GM21515 (cell line): ENCODE measurements at regions not wholly inside any gene's neighbourhood (a gene's known extent, or its start where the extent isn't known, plus 50 kb on each side); places are given as distances from the start of the nearest gene placed in this dataset.
"Not testable (repeated sequence)": the region's sequence is repeated elsewhere in the genome, so short reads cannot be mapped to it uniquely, and the experiment has no call there.

Experiments
- ATAC-seq: cut with Tn5 transposase; IDR thresholded peaks from one replicate; pipeline ENCODE4 v1.9.1; 2021; ENCODE audit not compliant: unreplicated experiment

- no peak for ATAC-seq
Observed at GRCh38 chr6:141884850-141885249, 247.9 kb upstream of the GJE1 start.

- no peak for ATAC-seq
Observed at GRCh38 chr6:141878686-141879085, 254.0 kb upstream of the GJE1 start.

GRCh38 chr6:141877275-141877983 lies 255.3 kb upstream of the GJE1 start:
- ATAC-seq: no peak

- ATAC-seq: no peak
Observed at GRCh38 chr6:141874930-141875602, 257.7 kb upstream of the GJE1 start.

GRCh38 chr6:141869509-141869908 lies 263.2 kb upstream of the GJE1 start:
- ATAC-seq: not testable (repeated sequence)

GRCh38 chr6:141867767-141868166 lies 265.0 kb upstream of the GJE1 start:
- ATAC-seq: no peak

GRCh38 chr6:141866731-141867497 lies 265.8 kb upstream of the GJE1 start:
- no peak for ATAC-seq

- no peak for ATAC-seq
Observed at GRCh38 chr6:141851063-141851462, 281.7 kb upstream of the GJE1 start.

- ATAC-seq: no peak
Observed at GRCh38 chr6:141848029-141848890, 284.5 kb upstream of the GJE1 start.

GRCh38 chr6:141846639-141847038 lies 286.1 kb upstream of the GJE1 start:
- ATAC-seq: no peak

GRCh38 chr6:141843178-141843834 lies 289.4 kb upstream of the GJE1 start:
- no peak for ATAC-seq

- no peak for ATAC-seq
Observed at GRCh38 chr6:141833001-141833655, 299.6 kb upstream of the GJE1 start.

GRCh38 chr6:141830530-141830929 lies 302.2 kb upstream of the GJE1 start:
- ATAC-seq: no peak

GRCh38 chr6:141829566-141830360 lies 303.0 kb upstream of the GJE1 start:
- ATAC-seq: no peak

GRCh38 chr6:141824350-141824749 lies 308.4 kb upstream of the GJE1 start:
- ATAC-seq: no peak

- not testable (repeated sequence) for ATAC-seq
Observed at GRCh38 chr6:141815039-141815438, 317.7 kb upstream of the GJE1 start.

- ATAC-seq: no peak
Observed at GRCh38 chr6:141809901-141810300, 322.8 kb upstream of the GJE1 start.

GRCh38 chr6:141808662-141809061 lies 324.1 kb upstream of the GJE1 start:
- ATAC-seq: no peak

- not testable (repeated sequence) for ATAC-seq
Observed at GRCh38 chr6:141800973-141801372, 331.8 kb upstream of the GJE1 start.
